Effector memory CD8-positive, alpha-beta T cell (primary cell): ENCODE measurements at regions not wholly inside any gene's neighbourhood (a gene's known extent, or its start where the extent isn't known, plus 50 kb on each side); places are given as distances from the start of the nearest gene placed in this dataset.

Source experiments
- ATAC-seq: fragments of 150-1000 bp; cut with Tn5 transposase; replicated peaks from 2 replicates; pipeline ENCODE4 v1.10.0; 2021; ENCODE audit warnings: mild to moderate bottlenecking, moderate library complexity
- DNase-seq, 3 experiments: peaks; one replicate each; pipeline ENCODE4 v3.0.0; 2021
- H3K27ac Mint-ChIP-seq, 2 donors: one replicate each; pipeline ENCODE4 v1.8.0; 2022; ENCODE audit warnings: mild to moderate bottlenecking in 2 of 2, mixed read lengths in 2 of 2, moderate library complexity in 2 of 2
- H3K27me3 Mint-ChIP-seq, 2 donors: one replicate each; pipeline ENCODE4 v1.8.0; 2022; ENCODE audit warnings: mixed read lengths in 2 of 2
- H3K36me3 Mint-ChIP-seq: one replicate; pipeline ENCODE4 v1.8.0; 2022; ENCODE audit warnings: mild to moderate bottlenecking, moderate library complexity, mixed read lengths; ENCODE audit not compliant: insufficient read depth
- H3K4me1 Mint-ChIP-seq, 2 donors: one replicate each; pipeline ENCODE4 v1.8.0; 2022; ENCODE audit warnings: low read depth in 2 of 2, mixed read lengths in 2 of 2
- H3K4me3 Mint-ChIP-seq, 2 donors: one replicate each; pipeline ENCODE4 v1.8.0; 2022; ENCODE audit warnings: mild to moderate bottlenecking in 2 of 2, mixed read lengths in 2 of 2, moderate library complexity in 2 of 2
- H3K9me3 Mint-ChIP-seq, 2 donors: one replicate each; pipeline ENCODE4 v1.8.0; 2022; ENCODE audit warnings: mixed read lengths in 2 of 2

- H3K4me1 Mint-ChIP-seq = no peaks in the 10 kb centered on the region
- H3K9me3 Mint-ChIP-seq = no peaks in the 10 kb centered on the region
- H3K27me3 Mint-ChIP-seq = peaks cover 11 to 45% of the 10 kb centered on the region in 2 donors
- no peak overlapping the region for H3K27ac Mint-ChIP-seq
- H3K36me3 Mint-ChIP-seq = no peaks in the 10 kb centered on the region
- H3K4me3 Mint-ChIP-seq = no peak overlapping the region
- ATAC-seq = no peak
- no peak for DNase-seq
Observed at GRCh38 chr6:99092461-99092860, 144.7 kb upstream of the FBXL4 start.

DNA sequence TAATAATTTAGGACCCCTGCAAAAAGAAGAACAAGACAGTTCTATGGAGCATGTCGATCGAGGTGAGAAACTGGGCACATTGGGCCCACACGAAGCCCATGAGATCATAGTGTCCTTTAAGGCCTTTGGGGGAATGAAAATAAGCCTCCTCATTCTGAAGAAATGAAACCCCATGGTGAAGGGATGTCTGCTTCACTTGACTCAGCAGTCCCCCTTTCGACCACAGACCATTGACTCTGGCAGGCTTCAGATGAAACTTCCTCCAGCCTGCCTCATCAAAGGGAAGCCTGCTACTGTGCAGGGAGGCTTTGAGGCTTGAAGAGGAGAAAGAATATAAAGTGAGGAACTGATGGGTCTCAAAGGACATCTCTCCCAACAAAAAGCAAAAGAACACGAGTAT is 144.2 kb upstream of the FBXL4 start:
- no peak overlapping the region for H3K27ac Mint-ChIP-seq
- no peaks in the 10 kb centered on the region for H3K9me3 Mint-ChIP-seq
- no peak for DNase-seq
- H3K4me3 Mint-ChIP-seq = no peak overlapping the region
- no peaks in the 10 kb centered on the region for H3K36me3 Mint-ChIP-seq
- peaks cover 11 to 45% of the 10 kb centered on the region in 2 donors for H3K27me3 Mint-ChIP-seq
- no peaks in the 10 kb centered on the region for H3K4me1 Mint-ChIP-seq
- ATAC-seq = no peak

DNA sequence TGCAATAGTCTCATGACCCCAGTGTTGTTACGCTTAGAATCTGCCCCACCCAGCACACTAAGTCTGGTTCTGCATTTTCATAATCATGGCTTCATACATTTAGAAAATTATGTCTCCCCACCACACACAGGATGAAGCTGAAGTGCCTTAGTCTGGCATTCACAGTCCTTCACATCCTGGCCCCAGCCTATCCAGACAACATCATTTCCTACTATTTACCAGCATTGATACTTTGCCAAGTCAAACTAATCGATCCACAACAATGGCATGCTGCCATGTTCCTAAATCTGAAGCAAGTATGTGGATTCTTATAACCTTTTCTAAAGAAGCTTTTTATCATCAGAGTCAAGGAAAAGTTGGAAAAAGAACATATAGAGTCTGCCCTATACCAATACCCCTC is 132.4 kb upstream of the FBXL4 start:
- DNase-seq (no peak), ATAC-seq (no peak)
- Mint-ChIP-seq H3K27me3 (peaks cover 27 to 36% of the 10 kb centered on the region in 2 donors), H3K4me3 (no peak overlapping the region), H3K4me1 (no peaks in the 10 kb centered on the region), H3K36me3 (no peaks in the 10 kb centered on the region), H3K9me3 (peaks cover 0 to 2% of the 10 kb centered on the region in 2 donors), H3K27ac (no peak overlapping the region)

GRCh38 chr6:99079058-99079457 is 131.3 kb upstream of the FBXL4 start:
- H3K27ac Mint-ChIP-seq = no peak overlapping the region
- DNase-seq (no peak), ATAC-seq (no peak)
- no peaks in the 10 kb centered on the region for H3K4me1 Mint-ChIP-seq
- H3K9me3 Mint-ChIP-seq = peaks cover 0 to 3% of the 10 kb centered on the region in 2 donors
- H3K4me3 Mint-ChIP-seq = no peak overlapping the region
- peaks cover 37 to 38% of the 10 kb centered on the region in 2 donors for H3K27me3 Mint-ChIP-seq
- no peaks in the 10 kb centered on the region for H3K36me3 Mint-ChIP-seq

DNA sequence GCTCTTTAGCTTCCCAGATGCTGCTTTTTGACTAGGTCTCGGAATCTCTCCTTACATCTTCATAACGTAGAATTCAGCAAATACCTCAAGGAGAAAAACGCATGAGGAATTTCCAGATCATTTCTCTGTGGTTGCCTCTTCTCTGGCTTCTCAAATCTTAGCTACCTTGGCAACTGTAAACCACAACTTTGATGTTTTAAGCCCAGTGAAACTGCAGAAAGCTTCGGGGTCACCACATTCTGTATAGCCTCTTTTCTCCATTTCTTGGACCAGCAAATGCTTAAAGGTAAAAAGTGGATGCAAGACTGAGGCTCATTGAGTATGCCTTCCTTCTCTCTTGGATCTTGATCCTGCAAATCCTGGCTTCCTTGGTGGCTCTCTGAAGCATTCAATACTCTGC is 125.5 kb upstream of the FBXL4 start:
- Mint-ChIP-seq H3K9me3 (peaks cover 0 to 3% of the 10 kb centered on the region in 2 donors), H3K27me3 (peaks cover 38 to 43% of the 10 kb centered on the region in 2 donors), H3K4me3 (no peak overlapping the region), H3K27ac (no peak overlapping the region), H3K36me3 (no peaks in the 10 kb centered on the region), H3K4me1 (no peaks in the 10 kb centered on the region)
- no peak for DNase-seq
- no peak for ATAC-seq

GRCh38 chr6:99066044-99066443 is 118.3 kb upstream of the FBXL4 start:
- DNase-seq (no peak), ATAC-seq (no peak)
- no peak overlapping the region for H3K4me3 Mint-ChIP-seq
- no peaks in the 10 kb centered on the region for H3K4me1 Mint-ChIP-seq
- peaks cover 24 to 40% of the 10 kb centered on the region in 2 donors for H3K27me3 Mint-ChIP-seq
- H3K36me3 Mint-ChIP-seq = no peaks in the 10 kb centered on the region
- no peak overlapping the region for H3K27ac Mint-ChIP-seq
- H3K9me3 Mint-ChIP-seq = no peaks in the 10 kb centered on the region

DNA sequence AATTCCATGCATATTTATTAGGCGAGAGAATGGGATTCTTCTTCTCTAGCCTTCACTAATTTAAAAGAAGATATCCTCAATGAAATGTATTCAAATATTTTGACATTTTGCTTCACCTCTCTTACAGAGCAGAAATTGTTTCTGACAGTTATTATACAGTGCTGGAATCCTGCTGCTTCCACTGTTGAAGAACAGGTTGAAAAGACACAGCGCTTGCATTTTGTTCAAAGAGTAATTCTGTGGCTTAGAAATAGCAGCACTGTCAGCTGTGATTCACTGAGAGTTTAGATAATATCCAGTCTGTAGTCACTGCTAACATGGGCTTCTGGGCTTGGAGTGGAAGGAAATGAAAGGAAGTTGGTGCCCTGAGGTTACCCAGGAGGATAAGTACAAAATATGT is 117.1 kb upstream of the FBXL4 start:
- ATAC-seq (no peak), DNase-seq (no peak)
- no peaks in the 10 kb centered on the region for H3K36me3 Mint-ChIP-seq
- no peak overlapping the region for H3K4me3 Mint-ChIP-seq
- peaks cover 20 to 33% of the 10 kb centered on the region in 2 donors for H3K27me3 Mint-ChIP-seq
- H3K27ac Mint-ChIP-seq = no peak overlapping the region
- no peaks in the 10 kb centered on the region for H3K9me3 Mint-ChIP-seq
- no peaks in the 10 kb centered on the region for H3K4me1 Mint-ChIP-seq

GRCh38 chr6:99036672-99037071 is 88.9 kb upstream of the FBXL4 start:
- Mint-ChIP-seq H3K27ac (no peak overlapping the region), H3K4me1 (no peaks in the 10 kb centered on the region), H3K27me3 (peaks cover 7 to 18% of the 10 kb centered on the region in 2 donors), H3K36me3 (peaks cover 2% of the 10 kb centered on the region), H3K9me3 (peaks cover 4 to 6% of the 10 kb centered on the region in 2 donors), H3K4me3 (no peak overlapping the region)
- ATAC-seq (no peak), DNase-seq (no peak)

- Mint-ChIP-seq H3K36me3 (no peaks in the 10 kb centered on the region), H3K27ac (no peak overlapping the region), H3K4me3 (no peak overlapping the region), H3K27me3 (peaks cover 4 to 9% of the 10 kb centered on the region in 2 donors), H3K9me3 (peaks cover 1 to 2% of the 10 kb centered on the region in 2 donors), H3K4me1 (no peaks in the 10 kb centered on the region)
- DNase-seq (no peak), ATAC-seq (no peak)
Observed at GRCh38 chr6:99032396-99032795, 84.7 kb upstream of the FBXL4 start.

GRCh38 chr6:99031957-99032356 is 84.2 kb upstream of the FBXL4 start:
- no peaks in the 10 kb centered on the region for H3K4me1 Mint-ChIP-seq

DNA sequence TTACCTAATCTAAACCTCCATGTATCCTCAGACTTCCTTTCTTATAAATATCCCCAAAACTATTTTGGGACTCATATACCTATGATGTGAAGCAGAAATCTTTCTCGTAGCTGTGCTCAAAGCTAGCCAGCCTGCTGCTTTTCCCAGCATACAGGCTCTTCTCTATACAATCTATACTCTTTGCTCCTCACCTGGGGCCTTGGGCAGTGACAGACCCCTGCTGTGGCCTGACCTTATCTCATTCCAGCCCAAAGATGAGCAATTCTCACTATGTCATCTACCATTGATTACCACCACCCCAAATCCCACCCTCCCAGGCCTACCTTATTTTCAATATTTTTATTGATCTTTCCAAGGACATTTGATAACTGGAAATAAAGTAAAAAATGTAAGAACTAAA is 83.2 kb upstream of the FBXL4 start:
- no peak for DNase-seq
- Mint-ChIP-seq H3K27me3 (peaks cover under 1 to 6% of the 10 kb centered on the region in 2 donors), H3K4me3 (no peak overlapping the region), H3K36me3 (no peaks in the 10 kb centered on the region), H3K9me3 (peaks cover 0 to 8% of the 10 kb centered on the region in 2 donors), H3K27ac (no peak overlapping the region), H3K4me1 (no peaks in the 10 kb centered on the region)
- ATAC-seq = no peak

More at GRCh38 chr6:99031957-99032356, 84.2 kb upstream of the FBXL4 start:
- Mint-ChIP-seq H3K27me3 (peaks cover 6 to 9% of the 10 kb centered on the region in 2 donors), H3K9me3 (peaks cover 0 to 3% of the 10 kb centered on the region in 2 donors), H3K36me3 (no peaks in the 10 kb centered on the region), H3K4me3 (no peak overlapping the region), H3K27ac (no peak overlapping the region)
- no peak for ATAC-seq
- no peak for DNase-seq

GRCh38 chr6:99026135-99026534 is 78.4 kb upstream of the FBXL4 start:
- DNase-seq = no peak
- Mint-ChIP-seq H3K36me3 (no peaks in the 10 kb centered on the region), H3K4me1 (no peaks in the 10 kb centered on the region), H3K27ac (no peak overlapping the region), H3K27me3 (peaks cover 0 to 6% of the 10 kb centered on the region in 2 donors), H3K9me3 (peaks cover 0 to 14% of the 10 kb centered on the region in 2 donors), H3K4me3 (no peak overlapping the region)
- no peak for ATAC-seq

DNA sequence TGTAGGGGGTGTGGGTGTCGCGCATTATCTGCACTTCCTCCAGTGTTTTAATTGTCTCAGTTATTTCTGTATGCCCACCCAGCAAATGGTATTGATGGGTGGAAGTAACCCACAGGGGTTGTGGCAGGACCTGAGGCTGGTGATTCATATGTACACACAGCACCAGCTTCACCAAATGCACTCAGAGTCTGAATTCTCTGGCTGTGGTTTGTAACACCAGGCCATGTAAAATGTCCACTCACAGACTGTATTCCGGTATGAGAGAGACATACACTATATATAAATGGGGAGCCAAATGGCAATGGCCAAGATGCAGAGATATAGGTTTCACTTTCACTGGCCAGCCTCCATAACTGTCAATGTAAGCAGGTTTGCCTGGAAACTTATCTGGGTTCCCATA is 76.3 kb upstream of the FBXL4 start:
- peaks cover 0 to 6% of the 10 kb centered on the region in 2 donors for H3K27me3 Mint-ChIP-seq
- ATAC-seq (no peak), DNase-seq (no peak)
- H3K4me3 Mint-ChIP-seq = no peak overlapping the region
- no peak overlapping the region for H3K27ac Mint-ChIP-seq
- peaks cover 0 to 14% of the 10 kb centered on the region in 2 donors for H3K9me3 Mint-ChIP-seq
- H3K4me1 Mint-ChIP-seq = no peaks in the 10 kb centered on the region
- no peaks in the 10 kb centered on the region for H3K36me3 Mint-ChIP-seq

- no peak overlapping the region for H3K4me3 Mint-ChIP-seq
- ATAC-seq (no peak), DNase-seq (no peak)
- H3K4me1 Mint-ChIP-seq = no peaks in the 10 kb centered on the region
- no peaks in the 10 kb centered on the region for H3K36me3 Mint-ChIP-seq
- peaks cover 0 to under 1% of the 10 kb centered on the region in 2 donors for H3K27me3 Mint-ChIP-seq
- H3K9me3 Mint-ChIP-seq = peaks cover 0 to 12% of the 10 kb centered on the region in 2 donors
- no peak overlapping the region for H3K27ac Mint-ChIP-seq
Observed at GRCh38 chr6:99022039-99022609, 74.4 kb upstream of the FBXL4 start.
